Spinal cord (tissue), 9 donors: ENCODE measurements at regions not wholly inside any gene's neighbourhood (a gene's known extent, or its start where the extent isn't known, plus 50 kb on each side); places are given as distances from the start of the nearest gene placed in this dataset.

Source experiments
- DNase-seq, 6 donors: peaks; one replicate each; pipeline versions ENCODE4 v3.0.0 to v3.0.0-alpha.2; 2013 to 2015; ENCODE audit warnings: low spot score in 6 of 6, low read depth in 4 of 6
- H3K27ac ChIP-seq: one replicate; pipeline ENCODE4 v1.5.1; 2013; ENCODE audit warnings: low read depth, low read length, control low read depth
- H3K27me3 ChIP-seq: one replicate; pipeline ENCODE4 v1.6.1; 2013; ENCODE audit warnings: low read length; ENCODE audit not compliant: control insufficient read depth, insufficient read depth
- H3K36me3 ChIP-seq: one replicate; pipeline ENCODE4 v1.6.1; 2013; ENCODE audit warnings: low read length; ENCODE audit not compliant: control insufficient read depth, insufficient read depth
- H3K4me1 ChIP-seq: one replicate; pipeline ENCODE4 v1.6.1; 2013; ENCODE audit warnings: low read length; ENCODE audit not compliant: control insufficient read depth, insufficient read depth
- H3K4me3 ChIP-seq: one replicate; pipeline ENCODE4 v1.5.1; 2013; ENCODE audit warnings: low read depth, low read length, control low read depth
- H3K9me3 ChIP-seq: one replicate; pipeline ENCODE4 v1.6.1; 2013; ENCODE audit warnings: low read length; ENCODE audit not compliant: control insufficient read depth, insufficient read depth
- WGBS: methylation state at CpG from one replicate; pipeline ENCODE4 v1.1.5; 2013; ENCODE audit warnings: missing lambda C conversion rate; ENCODE audit not compliant: insufficient coverage; 5-methylcytosine and 5-hydroxymethylcytosine counted together
- donor health status: healthy.

DNA sequence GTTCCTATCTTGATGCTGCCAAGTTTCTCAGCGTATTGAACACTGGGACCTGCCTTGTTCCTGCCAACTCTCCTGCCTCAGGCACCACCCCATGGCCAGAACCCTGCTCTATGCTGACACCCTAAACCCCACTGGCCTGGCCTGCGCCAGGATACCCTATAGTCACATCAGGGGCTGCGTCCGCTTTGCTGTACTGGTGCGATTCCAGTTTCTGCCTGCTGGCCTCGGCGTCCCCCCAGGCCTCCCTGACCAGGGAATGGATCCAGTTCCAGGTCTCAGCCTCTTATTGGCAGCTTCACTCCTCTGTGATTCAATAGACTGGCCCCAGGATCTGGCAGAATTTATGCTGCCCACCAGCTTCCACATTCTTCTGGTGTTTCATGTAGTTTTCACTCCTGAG is 55.0 kb downstream of the GPR6 start:
- no peak for DNase-seq
- 83% methylated on average over 7 of the region's 7 CpGs for WGBS

DNA sequence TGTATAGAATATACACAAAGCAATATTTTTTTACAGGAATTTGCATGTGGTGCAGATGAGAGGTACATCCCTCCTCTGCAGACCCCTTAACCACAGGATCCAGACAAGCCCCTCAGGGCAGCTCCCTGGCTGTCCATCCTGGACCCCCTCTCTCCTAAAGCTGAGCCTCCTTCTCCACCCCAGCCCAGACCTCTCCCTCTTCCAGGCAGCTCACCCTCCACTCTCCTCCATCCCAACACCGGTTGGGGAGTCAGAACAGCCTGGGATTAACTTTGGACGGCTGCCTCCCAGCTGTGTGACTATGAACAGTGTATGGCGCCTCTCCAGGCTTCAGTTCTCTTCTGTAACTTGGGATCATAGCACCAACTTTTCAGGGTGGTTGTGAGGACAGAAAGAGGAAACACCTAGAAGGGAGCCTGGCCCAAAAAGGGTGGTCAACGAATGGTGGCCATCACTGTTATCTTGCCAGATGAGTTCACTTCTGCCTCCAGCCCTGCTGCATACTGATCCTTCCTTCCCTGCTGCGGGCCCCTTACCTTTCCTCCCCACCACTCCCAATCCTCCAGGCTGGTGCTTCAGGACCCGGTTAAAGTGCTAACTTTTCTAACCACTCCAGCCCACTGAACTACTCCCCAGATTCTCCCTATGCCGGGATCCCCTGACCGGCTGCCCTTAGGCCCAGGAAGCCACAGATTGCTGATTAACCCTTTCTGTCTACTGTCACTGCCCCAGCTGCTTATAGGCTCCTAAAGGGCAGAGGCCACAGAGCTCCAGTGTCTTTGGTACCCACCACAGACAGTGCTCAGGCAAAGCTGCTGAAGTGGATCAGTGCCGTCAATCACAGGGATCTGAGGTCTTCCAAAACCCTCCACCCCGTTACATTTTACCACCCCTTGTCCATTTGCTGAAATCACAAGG is 55.9 kb downstream of the GPR6 start:
- Histone ChIP-seq H3K9me3 (no peaks in the 10 kb centered on the region), H3K27me3 (no peaks in the 10 kb centered on the region), H3K36me3 (no peaks in the 10 kb centered on the region), H3K4me3 (no peak overlapping the region), H3K4me1 (peaks cover 7% of the 10 kb centered on the region), H3K27ac (no peak overlapping the region)
- no peak for DNase-seq
- WGBS, result 74% methylated on average over 10 of the region's 10 CpGs

More for the DNA sequence above, 55.0 kb downstream of the GPR6 start:
- no peaks in the 10 kb centered on the region for H3K9me3 ChIP-seq
- no peaks in the 10 kb centered on the region for H3K36me3 ChIP-seq
- no peak overlapping the region for H3K4me3 ChIP-seq
- H3K27ac ChIP-seq, result no peak overlapping the region
- no peaks in the 10 kb centered on the region for H3K27me3 ChIP-seq
- peaks cover 5% of the 10 kb centered on the region for H3K4me1 ChIP-seq

DNA sequence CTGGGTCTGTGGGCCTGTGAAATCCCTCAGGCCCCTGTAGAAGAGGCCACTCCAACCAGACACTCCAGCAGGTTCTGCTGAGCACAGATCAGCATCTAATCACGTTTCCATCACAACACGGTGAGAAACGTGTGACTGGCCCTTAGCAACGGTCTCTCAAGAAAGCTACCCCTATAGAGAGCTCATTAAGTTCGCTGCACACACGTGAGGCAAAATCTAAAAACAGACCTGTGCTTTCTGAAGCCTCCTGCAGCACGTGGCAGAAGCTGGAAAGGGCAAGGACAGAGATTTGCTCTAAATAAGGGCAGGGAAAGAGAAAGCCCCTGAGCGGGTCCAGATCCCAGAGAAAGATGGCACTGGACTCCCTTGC is 56.5 kb downstream of the GPR6 start:
- peaks cover 7% of the 10 kb centered on the region for H3K4me1 ChIP-seq
- DNase-seq, result peak in 1 of 6 donors; percentile 55
- H3K9me3 ChIP-seq, result no peaks in the 10 kb centered on the region
- H3K4me3 ChIP-seq, result no peak overlapping the region
- no peaks in the 10 kb centered on the region for H3K36me3 ChIP-seq
- H3K27me3 ChIP-seq, result no peaks in the 10 kb centered on the region
- WGBS, result 26% methylated on average over 8 of the region's 8 CpGs
- H3K27ac ChIP-seq, result no peak overlapping the region

DNA sequence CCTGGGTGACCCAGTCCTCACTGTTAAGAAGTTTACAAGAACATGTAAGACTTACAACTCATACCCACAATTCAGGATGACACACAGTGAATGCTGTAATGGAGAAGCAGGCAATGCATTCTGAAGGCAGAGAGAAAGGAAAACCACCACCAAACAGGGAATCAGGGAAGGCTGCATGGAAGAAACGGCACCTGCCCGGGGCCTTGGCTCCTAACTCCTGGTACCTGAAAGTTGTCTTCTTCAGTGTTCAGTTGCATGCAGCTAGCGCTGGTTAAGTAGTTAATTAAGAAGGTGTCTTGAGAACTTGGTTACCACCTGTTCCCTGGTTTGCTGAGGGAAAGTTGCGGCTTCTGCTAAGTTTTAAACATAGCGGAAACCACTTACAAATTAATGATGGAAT is 57.2 kb downstream of the GPR6 start:
- Histone ChIP-seq H3K27me3 (no peaks in the 10 kb centered on the region), H3K9me3 (no peaks in the 10 kb centered on the region), H3K27ac (no peak overlapping the region), H3K4me1 (peaks cover 11% of the 10 kb centered on the region), H3K4me3 (no peak overlapping the region), H3K36me3 (no peaks in the 10 kb centered on the region)
- 95% methylated on average over 5 of the region's 5 CpGs for WGBS
- DNase-seq, result no peak

DNA sequence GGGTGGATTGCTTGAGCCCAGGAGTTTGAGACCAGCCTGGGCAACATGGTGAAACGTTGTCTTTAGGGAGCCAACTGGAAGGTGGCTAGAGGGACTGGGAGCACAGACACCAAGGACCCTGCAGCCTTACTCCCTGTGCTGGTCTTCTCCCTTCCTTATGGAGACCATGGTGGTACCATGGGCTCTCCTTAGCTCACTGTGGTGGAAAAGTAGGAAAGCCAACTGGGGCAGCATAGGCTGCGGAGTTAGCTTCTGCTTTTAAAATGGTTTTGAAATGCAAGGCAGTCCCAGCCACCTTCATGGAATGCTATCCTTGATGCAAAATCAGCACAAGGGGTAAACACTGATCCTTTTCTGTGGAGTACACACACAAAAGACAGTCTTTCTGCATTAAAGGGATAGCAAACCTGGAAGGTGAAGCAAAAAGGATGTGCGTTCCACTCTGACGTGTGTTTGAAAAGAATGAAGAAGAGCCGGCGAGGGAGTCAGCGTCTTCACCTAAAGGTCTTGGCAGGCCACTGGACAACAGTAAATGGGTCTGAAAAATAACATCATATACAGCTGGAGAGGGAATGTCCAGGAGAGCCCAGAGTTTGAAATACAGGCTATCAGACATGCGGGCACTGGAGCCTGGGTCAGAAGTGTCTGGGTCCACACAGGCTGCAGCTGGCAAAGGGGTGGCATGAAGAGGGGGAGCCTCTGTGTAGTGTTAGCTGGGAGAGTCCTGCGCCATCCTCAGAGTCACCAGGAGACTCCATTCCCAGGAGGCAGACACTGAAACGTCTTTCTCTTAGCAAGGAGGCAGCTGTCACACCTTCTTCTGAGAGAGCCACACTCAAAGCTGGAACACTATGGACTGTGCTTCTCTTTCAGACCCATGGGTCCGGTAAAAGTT is 58.5 kb downstream of the GPR6 start:
- WGBS, result 83% methylated on average over 10 of the region's 11 CpGs
- no peak for DNase-seq

DNA sequence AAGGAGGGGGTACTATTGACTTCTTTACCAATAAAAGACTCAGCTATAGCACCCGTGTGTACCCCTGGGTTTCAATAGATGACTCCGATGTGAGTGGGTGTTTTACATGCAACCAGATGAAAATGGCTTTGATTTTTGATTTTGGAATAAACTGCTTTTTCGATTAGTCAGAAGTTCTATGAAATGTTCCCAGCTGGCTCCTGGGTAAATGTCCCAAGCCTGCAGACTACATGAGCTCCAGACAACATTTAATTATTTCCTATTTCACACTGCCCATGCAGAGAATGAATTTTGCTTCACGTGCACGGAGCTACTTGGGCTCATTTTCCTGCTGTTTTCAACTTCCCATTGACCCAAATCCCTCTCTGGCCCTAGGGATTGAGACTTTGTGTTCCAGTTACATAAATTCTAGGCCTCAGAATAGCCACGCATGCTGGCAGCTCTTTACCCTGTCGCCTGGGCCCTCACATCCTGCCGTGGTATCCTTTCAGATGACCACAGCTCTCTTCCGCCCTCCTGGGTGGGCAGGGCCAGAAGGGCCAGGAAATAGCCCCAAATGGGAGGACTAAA is 59.7 kb downstream of the GPR6 start:
- H3K27ac ChIP-seq, result no peak overlapping the region
- peaks cover 11% of the 10 kb centered on the region for H3K4me1 ChIP-seq
- no peaks in the 10 kb centered on the region for H3K27me3 ChIP-seq
- no peak for DNase-seq
- WGBS, result 59% methylated on average over 4 of the region's 9 CpGs
- H3K4me3 ChIP-seq, result no peak overlapping the region
- H3K9me3 ChIP-seq, result no peaks in the 10 kb centered on the region
- no peaks in the 10 kb centered on the region for H3K36me3 ChIP-seq

More for the DNA sequence above, 58.5 kb downstream of the GPR6 start:
- Histone ChIP-seq H3K4me1 (peaks cover 11% of the 10 kb centered on the region), H3K27ac (no peak overlapping the region), H3K9me3 (no peaks in the 10 kb centered on the region), H3K27me3 (no peaks in the 10 kb centered on the region), H3K36me3 (no peaks in the 10 kb centered on the region), H3K4me3 (no peak overlapping the region)

DNA sequence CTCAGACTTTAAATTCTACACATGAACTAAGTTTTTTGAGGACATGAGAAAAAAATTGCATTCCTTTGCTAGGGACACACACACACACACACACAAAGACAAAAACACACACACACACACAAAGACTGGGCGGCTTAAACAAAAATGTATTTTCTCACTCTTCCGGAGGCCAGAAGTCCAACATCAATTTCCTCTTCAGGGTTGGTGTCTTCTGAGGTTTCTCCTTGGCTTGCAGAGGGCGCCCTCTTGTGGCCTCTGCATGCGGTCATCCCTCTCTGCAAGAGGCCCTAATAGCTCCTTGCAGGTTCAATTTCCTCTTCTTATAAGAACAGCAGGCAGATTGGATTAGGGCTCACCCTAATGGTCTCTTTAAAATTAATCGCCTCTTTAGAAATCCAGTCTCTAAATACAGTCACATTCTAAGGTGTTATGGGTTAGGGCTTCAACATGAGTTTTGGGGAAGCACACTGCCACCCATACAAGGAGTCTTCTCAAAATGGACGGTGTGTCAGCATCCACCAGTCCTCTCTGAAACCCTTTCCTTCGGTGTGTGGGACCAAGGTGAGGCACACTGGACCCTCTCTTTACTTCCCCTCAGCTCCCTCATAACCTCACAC is 61.4 kb downstream of the GPR6 start:
- H3K9me3 ChIP-seq, result no peaks in the 10 kb centered on the region
- H3K4me1 ChIP-seq, result peaks cover 8% of the 10 kb centered on the region
- no peaks in the 10 kb centered on the region for H3K36me3 ChIP-seq
- peak overlapping the region; percentile 14 for H3K4me3 ChIP-seq
- 31% methylated on average over 4 of the region's 7 CpGs for WGBS
- H3K27me3 ChIP-seq, result no peaks in the 10 kb centered on the region
- H3K27ac ChIP-seq, result peak overlapping the region; percentile 17
- DNase-seq, result peak; percentile 68 to 96 (median 84)

DNA sequence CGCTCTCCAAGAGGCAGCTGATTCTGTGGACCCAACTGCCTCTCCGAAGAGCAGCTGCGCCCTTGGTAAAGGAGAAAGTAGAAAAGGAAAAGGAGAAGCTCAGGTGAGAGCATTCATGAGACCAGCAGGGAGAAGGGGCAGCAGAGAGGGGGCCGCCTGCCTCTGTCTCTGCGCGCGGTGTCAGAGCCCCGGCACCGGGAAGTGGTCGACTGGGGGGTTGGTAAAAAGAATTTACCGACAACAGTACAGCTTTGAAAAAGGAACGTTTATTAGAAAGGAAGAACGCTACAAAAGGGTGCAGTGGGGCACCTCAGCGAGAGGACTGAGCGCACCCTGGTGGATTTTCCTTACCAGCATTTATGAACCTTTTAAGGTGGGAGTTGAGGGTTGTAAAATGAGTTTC is 61.9 kb downstream of the GPR6 start:
- 17% methylated on average over 14 of the region's 15 CpGs for whole genome bisulfite sequencing
- H3K27ac ChIP-seq, result peak overlapping the region; percentile 17
- peak overlapping the region; percentile 14 for H3K4me3 ChIP-seq
- H3K36me3 ChIP-seq, result no peaks in the 10 kb centered on the region
- H3K4me1 ChIP-seq, result peaks cover 8% of the 10 kb centered on the region
- H3K9me3 ChIP-seq, result no peaks in the 10 kb centered on the region
- no peaks in the 10 kb centered on the region for H3K27me3 ChIP-seq
- DNase-seq, result peak in 2 of 6 donors; percentile 29 to 65

DNA sequence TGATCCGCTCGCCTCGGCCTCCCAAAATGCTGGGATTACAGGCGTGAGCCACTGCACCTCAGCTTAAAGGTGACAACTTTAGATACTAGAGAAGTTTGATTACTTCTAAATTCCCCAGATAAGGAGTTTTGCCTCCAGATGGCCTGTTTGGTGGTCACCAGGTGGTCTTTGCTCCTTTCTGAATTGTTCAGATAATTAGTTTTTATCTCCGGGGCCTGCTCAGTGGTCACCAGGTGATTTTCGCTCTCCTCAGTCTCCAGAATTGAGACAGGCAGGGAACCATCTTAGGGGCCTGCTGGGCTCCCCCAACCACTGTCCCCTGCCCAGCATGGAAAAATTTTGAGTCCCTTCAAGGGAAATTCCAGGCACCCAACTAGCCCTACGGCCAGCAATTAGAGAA is 62.6 kb downstream of the GPR6 start:
- H3K4me3 ChIP-seq, result no peak overlapping the region
- H3K36me3 ChIP-seq, result no peaks in the 10 kb centered on the region
- no peak for DNase-seq
- H3K4me1 ChIP-seq, result peaks cover 8% of the 10 kb centered on the region
- 92% methylated on average over 4 of the region's 7 CpGs for WGBS
- H3K27ac ChIP-seq, result no peak overlapping the region
- no peaks in the 10 kb centered on the region for H3K27me3 ChIP-seq
- H3K9me3 ChIP-seq, result no peaks in the 10 kb centered on the region
